ENCODE measurements at regions not wholly inside any gene's neighbourhood (a gene's known extent, or its start where the extent isn't known, plus 50 kb on each side); places are given as distances from the start of the nearest gene placed in this dataset.

DNA sequence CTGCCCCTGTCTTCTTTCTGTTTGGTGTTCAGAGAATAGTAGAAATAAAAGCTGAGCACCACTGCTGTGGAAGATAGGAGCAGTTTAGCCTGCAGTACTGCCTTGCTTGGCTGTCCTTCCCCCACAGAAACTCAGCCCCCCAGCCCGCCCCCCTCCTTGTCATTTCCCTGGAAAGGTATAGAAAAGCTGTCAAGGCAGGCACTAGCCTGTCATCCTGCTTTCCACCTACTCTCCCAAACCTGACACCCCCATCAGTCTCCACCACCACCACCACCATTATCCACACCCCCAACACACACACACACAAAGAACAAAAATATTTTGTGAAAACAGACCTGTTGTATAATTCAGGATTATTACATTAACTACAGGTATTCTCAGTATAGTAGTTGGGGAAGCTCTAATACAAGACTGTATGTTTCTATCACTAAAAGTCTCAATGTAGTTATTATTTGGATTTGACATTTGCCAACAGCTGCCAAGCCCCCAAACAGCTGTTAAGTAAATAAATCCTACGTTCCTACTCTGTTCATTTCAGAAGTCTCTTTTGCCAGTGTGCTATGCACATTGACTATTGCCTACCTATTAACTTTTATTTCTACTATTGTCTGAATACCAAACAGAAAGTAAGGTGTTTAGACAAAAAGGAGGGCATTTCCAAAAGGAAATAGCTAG, 128.8 kb downstream of the CYB561 start:
- TF ChIP-seq CTCF (conservative IDR thresholded peaks at IDR 0.05) (no peak), ZFX (IDR thresholded peaks at IDR 0.05) (no peak)

All from C4-2B (cell line).